ENCODE measurements at regions not wholly inside any gene's neighbourhood (a gene's known extent, or its start where the extent isn't known, plus 50 kb on each side); places are given as distances from the start of the nearest gene placed in this dataset.

GRCh38 chr11:33616552-33616951 lies 84.1 kb downstream of the C11orf91 start:
- DNase-seq (ENCODE audit: low spot score in 2 of 2), result no peak
- no peak for TF ChIP-seq CTCF (IDR thresholded peaks at IDR 0.05)
- TF ChIP-seq POLR2A (IDR thresholded peaks at IDR 0.05), result no peak
- WGBS, 2 donors, result 90 to 97% methylated on average over 5 of the region's 5 CpGs
- intact Hi-C loops (cut with DNase I; ENCODE audit: low total_unique reads), result no loop called here
- no peak overlapping the region for H3K4me3 ChIP-seq (ENCODE audit: low read depth, poor library complexity, severe bottlenecking)

GRCh38 chr11:33615751-33616150 lies 84.9 kb downstream of the C11orf91 start:
- TF ChIP-seq CTCF (IDR thresholded peaks at IDR 0.05) (no peak), POLR2A (IDR thresholded peaks at IDR 0.05) (no peak)
- 49 to 62% methylated on average over 3 of the region's 3 CpGs for WGBS, 2 donors
- intact Hi-C loops (cut with DNase I; ENCODE audit: low total_unique reads), result no loop called here
- no peak overlapping the region for H3K4me3 ChIP-seq (ENCODE audit: low read depth, poor library complexity, severe bottlenecking)
- DNase-seq (ENCODE audit: low spot score in 2 of 2), result no peak

- intact Hi-C loops (cut with DNase I; ENCODE audit: low total_unique reads), result no loop called here
- WGBS, 2 donors, result 95 to 96% methylated on average over 2 of the region's 2 CpGs
- no peak for TF ChIP-seq CTCF (IDR thresholded peaks at IDR 0.05)
- TF ChIP-seq POLR2A (IDR thresholded peaks at IDR 0.05), result no peak
- H3K4me3 ChIP-seq (ENCODE audit: low read depth, poor library complexity, severe bottlenecking), result no peak overlapping the region
- no peak for DNase-seq (ENCODE audit: low spot score in 2 of 2)
These were observed 87.2 kb downstream of the C11orf91 start for GRCh38 chr11:33613404-33613803.

- 75 to 78% methylated on average over 2 of the region's 2 CpGs for WGBS, 2 donors
- H3K4me3 ChIP-seq (ENCODE audit: low read depth, poor library complexity, severe bottlenecking), result no peak overlapping the region
- TF ChIP-seq CTCF (IDR thresholded peaks at IDR 0.05) (no peak), POLR2A (IDR thresholded peaks at IDR 0.05) (no peak)
- intact Hi-C loops (cut with DNase I; ENCODE audit: low total_unique reads), result no loop called here
- DNase-seq (ENCODE audit: low spot score in 2 of 2), result no peak
These were observed 89.7 kb downstream of the C11orf91 start for GRCh38 chr11:33610903-33611302.

- no peak for TF ChIP-seq CTCF (IDR thresholded peaks at IDR 0.05)
- TF ChIP-seq POLR2A (IDR thresholded peaks at IDR 0.05), result no peak
- intact Hi-C loops (cut with DNase I; ENCODE audit: low total_unique reads), result no loop called here
These were observed 92.2 kb downstream of the C11orf91 start for GRCh38 chr11:33608386-33608785.

GRCh38 chr11:33606762-33607161 lies 93.9 kb downstream of the C11orf91 start:
- H3K4me3 ChIP-seq (ENCODE audit: low read depth, poor library complexity, severe bottlenecking), result no peak overlapping the region
- 71 to 75% methylated on average over 10 of the region's 10 CpGs for WGBS, 2 donors
- DNase-seq (ENCODE audit: low spot score in 2 of 2), result no peak
- TF ChIP-seq POLR2A (IDR thresholded peaks at IDR 0.05) (no peak), CTCF (IDR thresholded peaks at IDR 0.05) (no peak)
- intact Hi-C loops (cut with DNase I; ENCODE audit: low total_unique reads), result no loop called here

More at GRCh38 chr11:33608386-33608785, 92.2 kb downstream of the C11orf91 start:
- no peak for DNase-seq (ENCODE audit: low spot score in 2 of 2)
- H3K4me3 ChIP-seq (ENCODE audit: low read depth, poor library complexity, severe bottlenecking), result no peak overlapping the region
